Nephron progenitor cell (in vitro differentiated cells): ENCODE measurements at regions not wholly inside any gene's neighbourhood (a gene's known extent, or its start where the extent isn't known, plus 50 kb on each side); places are given as distances from the start of the nearest gene placed in this dataset.

ENCODE experiments used
- DNase-seq: peaks from one replicate; pipeline ENCODE4 v3.0.0; 2021
- H3K27ac Mint-ChIP-seq: 2 replicates; pipeline ENCODE4 v1.8.0; 2021; ENCODE audit warnings: mild to moderate bottlenecking, moderate library complexity, mixed read lengths
- H3K27me3 Mint-ChIP-seq: 2 replicates; pipeline ENCODE4 v1.8.0; 2021; ENCODE audit warnings: mild to moderate bottlenecking, low read depth, mixed read lengths; ENCODE audit not compliant: poor library complexity
- H3K36me3 Mint-ChIP-seq: 2 replicates; pipeline ENCODE4 v1.8.0; 2021; ENCODE audit warnings: low read depth, mixed read lengths
- H3K4me1 Mint-ChIP-seq: 2 replicates; pipeline ENCODE4 v1.8.0; 2021; ENCODE audit warnings: mixed read lengths
- H3K4me3 Mint-ChIP-seq: 2 replicates; pipeline ENCODE4 v1.8.0; 2021; ENCODE audit warnings: mild to moderate bottlenecking, moderate library complexity, mixed read lengths
- H3K9me3 Mint-ChIP-seq: 2 replicates; pipeline ENCODE4 v1.8.0; 2021; ENCODE audit warnings: mild to moderate bottlenecking, moderate library complexity, mixed read lengths
- TF ChIP-seq, protein P1 (sequence below): fragments of 200-600 bp; sonication (generic); IDR thresholded peaks from 2 replicates; pipeline ENCODE4 v1.5.0; 2021; ENCODE audit warnings: antibody characterized with exemption

DNA sequence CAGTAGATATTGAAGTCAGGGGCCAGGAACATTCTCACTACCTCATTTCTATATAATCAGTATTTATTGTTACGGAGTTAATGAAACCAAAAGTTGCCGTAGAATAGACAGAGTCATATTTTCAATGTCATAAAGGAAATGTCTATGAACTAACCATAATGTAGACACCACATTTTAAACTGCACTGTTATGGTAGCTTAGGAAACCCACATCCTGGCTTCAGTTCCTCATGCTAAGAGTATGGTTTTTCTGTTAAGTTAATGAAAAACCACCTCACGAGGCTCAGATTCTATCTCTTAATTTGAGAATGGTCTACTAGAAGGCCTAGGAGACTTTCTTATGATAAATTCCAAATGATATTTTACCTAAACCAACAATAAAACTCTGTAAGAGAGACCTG is 166.5 kb downstream of the TMEM26 start:
- no peak overlapping the region for H3K27ac Mint-ChIP-seq
- no peaks in the 10 kb centered on the region for H3K4me1 Mint-ChIP-seq
- no peaks in the 10 kb centered on the region for H3K36me3 Mint-ChIP-seq
- no peak for DNase-seq
- H3K9me3 Mint-ChIP-seq, result peaks cover 4% of the 10 kb centered on the region
- H3K4me3 Mint-ChIP-seq, result no peak overlapping the region
- no peaks in the 10 kb centered on the region for H3K27me3 Mint-ChIP-seq
- TF ChIP-seq, protein P1, sequence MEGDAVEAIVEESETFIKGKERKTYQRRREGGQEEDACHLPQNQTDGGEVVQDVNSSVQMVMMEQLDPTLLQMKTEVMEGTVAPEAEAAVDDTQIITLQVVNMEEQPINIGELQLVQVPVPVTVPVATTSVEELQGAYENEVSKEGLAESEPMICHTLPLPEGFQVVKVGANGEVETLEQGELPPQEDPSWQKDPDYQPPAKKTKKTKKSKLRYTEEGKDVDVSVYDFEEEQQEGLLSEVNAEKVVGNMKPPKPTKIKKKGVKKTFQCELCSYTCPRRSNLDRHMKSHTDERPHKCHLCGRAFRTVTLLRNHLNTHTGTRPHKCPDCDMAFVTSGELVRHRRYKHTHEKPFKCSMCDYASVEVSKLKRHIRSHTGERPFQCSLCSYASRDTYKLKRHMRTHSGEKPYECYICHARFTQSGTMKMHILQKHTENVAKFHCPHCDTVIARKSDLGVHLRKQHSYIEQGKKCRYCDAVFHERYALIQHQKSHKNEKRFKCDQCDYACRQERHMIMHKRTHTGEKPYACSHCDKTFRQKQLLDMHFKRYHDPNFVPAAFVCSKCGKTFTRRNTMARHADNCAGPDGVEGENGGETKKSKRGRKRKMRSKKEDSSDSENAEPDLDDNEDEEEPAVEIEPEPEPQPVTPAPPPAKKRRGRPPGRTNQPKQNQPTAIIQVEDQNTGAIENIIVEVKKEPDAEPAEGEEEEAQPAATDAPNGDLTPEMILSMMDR, result no peak

DNA sequence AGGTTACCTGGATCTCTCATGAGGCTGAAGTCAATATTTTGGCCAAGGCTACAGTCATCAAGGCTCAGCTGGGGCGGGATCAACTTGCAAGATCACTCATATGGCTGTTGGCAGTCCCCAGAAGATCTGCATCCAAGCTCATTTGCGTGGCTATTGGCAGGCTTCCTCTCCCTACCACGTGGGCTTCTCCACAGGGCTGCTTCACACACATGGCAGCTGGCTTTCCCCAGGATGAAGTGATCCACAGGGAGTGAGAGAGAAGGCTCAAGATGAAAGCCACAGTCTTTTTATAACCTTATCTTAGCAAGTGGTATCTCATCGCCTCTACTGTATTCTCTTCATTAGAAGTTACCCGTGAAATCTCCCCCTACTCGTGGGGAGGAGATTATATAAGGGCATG is 167.4 kb downstream of the TMEM26 start:
- Mint-ChIP-seq H3K4me3 (no peak overlapping the region), H3K4me1 (no peaks in the 10 kb centered on the region), H3K27me3 (no peaks in the 10 kb centered on the region), H3K36me3 (no peaks in the 10 kb centered on the region), H3K27ac (no peak overlapping the region), H3K9me3 (peaks cover 4% of the 10 kb centered on the region)
- DNase-seq, result no peak
- TF ChIP-seq, protein P1, result no peak

DNA sequence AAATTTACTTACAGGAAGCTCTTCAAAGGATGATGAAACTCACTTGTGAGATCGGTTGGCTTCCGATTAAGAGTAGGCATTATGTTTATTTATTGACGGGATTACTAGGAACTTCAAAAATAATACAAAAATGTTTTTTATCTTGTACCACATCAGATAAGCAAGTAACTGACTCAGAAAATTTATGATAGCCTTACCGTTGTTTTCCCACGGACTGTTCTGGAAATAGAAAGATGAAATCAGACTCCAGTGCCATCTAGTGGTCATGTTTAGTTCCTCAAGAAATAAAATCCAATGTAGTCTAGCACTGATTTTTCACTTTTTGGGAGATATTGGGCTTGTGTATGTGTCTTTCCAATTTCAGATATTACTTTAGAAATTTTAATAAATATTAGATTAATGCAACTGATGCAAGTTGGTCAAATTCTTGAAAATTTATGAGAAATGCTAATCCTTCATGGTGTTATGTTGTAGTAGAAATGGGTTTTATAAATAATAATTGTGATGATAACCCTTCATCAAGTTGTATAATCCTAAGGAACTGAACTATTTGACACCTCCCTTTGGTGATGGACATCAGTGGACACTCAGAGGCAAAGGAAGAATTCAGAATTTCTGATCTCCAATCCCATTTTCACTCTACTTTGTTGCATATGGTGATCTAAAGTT is 168.8 kb downstream of the TMEM26 start:
- DNase-seq, result peak; percentile 15
- TF ChIP-seq, protein P1, result peak; percentile 80

DNA sequence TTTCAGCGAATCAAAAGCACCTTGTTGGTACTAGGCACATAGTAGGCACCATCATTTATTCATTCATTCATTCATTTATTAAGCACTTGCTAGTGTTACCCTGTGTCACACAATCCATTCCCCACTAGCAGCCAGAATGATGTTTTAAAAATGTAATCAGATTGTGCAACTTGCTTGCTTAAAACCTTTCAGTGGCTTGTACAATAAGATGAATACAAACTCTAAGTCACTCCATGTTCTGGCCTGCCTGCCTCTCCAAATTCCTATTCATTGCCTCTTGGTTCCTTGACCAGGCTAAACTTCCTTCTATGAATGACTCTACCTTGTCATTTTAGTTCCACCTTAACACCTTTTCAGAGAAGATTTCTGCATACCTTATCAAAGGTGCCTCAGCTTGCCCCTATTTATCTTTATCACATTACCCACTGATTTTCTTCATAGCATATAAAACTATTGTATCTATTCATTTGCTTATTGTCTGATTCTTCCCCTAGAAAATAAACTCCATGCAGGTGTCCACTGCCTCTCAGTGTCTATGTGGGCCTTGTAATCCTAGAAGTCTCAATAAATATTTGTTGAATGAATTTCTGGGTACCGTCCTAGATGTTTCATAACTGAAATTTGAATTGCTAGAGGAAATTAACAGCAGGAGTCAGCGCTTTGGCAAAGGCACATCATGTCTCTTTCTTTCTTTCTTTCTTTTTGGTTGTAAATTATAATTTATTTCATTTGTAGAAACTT is 169.5 kb downstream of the TMEM26 start:
- H3K27ac Mint-ChIP-seq, result no peak overlapping the region
- no peaks in the 10 kb centered on the region for H3K9me3 Mint-ChIP-seq
- no peak for DNase-seq
- H3K4me1 Mint-ChIP-seq, result no peaks in the 10 kb centered on the region
- TF ChIP-seq, protein P1, result no peak
- no peaks in the 10 kb centered on the region for H3K36me3 Mint-ChIP-seq
- no peaks in the 10 kb centered on the region for H3K27me3 Mint-ChIP-seq
- H3K4me3 Mint-ChIP-seq, result no peak overlapping the region

More for the DNA sequence above, 168.8 kb downstream of the TMEM26 start:
- no peaks in the 10 kb centered on the region for H3K4me1 Mint-ChIP-seq
- no peaks in the 10 kb centered on the region for H3K27me3 Mint-ChIP-seq
- H3K9me3 Mint-ChIP-seq, result no peaks in the 10 kb centered on the region
- H3K36me3 Mint-ChIP-seq, result no peaks in the 10 kb centered on the region
- no peak overlapping the region for H3K27ac Mint-ChIP-seq
- no peak overlapping the region for H3K4me3 Mint-ChIP-seq

DNA sequence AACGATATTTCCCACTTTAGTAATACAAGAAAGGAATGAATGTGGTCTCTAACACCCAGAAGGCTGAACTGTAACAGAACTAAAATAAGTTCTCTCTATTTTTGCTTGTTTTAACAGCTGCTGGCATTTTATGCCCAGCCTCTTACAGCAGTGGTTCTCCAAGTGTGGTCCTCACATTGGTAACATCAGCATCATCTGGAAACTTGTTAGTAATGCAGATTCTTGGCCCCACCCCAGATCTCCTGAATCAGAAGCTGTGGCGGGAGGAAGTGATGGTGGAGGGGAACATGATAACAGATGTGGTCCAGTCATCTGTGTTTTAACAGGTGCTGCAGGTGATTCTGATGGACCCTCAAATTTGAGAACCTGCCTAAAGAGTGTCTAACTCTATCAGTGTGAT is 170.1 kb downstream of the TMEM26 start:
- H3K36me3 Mint-ChIP-seq, result no peaks in the 10 kb centered on the region
- DNase-seq, result no peak
- H3K4me3 Mint-ChIP-seq, result no peak overlapping the region
- no peaks in the 10 kb centered on the region for H3K4me1 Mint-ChIP-seq
- no peak overlapping the region for H3K27ac Mint-ChIP-seq
- H3K27me3 Mint-ChIP-seq, result no peaks in the 10 kb centered on the region
- TF ChIP-seq, protein P1, result no peak
- no peaks in the 10 kb centered on the region for H3K9me3 Mint-ChIP-seq

DNA sequence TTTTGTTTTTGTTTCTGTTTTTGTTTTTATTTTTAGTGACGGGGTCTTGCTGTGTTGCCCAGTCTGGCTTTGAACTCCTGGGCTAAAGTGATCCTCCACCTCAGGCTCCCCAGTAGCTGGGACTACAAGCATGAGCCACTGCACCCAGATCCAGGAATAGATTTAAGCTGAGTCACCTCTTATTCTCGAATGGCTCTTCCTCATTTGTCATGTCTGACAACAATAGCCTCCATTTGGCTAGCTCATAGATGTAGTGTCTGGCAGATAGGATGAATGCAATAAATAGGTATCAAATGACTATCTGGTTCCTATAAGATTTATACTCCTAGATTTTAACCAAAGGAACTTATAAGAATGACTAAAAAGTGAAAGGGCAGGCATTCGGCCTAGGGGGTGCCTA is 172.9 kb downstream of the TMEM26 start:
- no peaks in the 10 kb centered on the region for H3K4me1 Mint-ChIP-seq
- no peak overlapping the region for H3K27ac Mint-ChIP-seq
- H3K9me3 Mint-ChIP-seq, result no peaks in the 10 kb centered on the region
- TF ChIP-seq, protein P1, result no peak
- H3K4me3 Mint-ChIP-seq, result no peak overlapping the region
- peaks cover 5% of the 10 kb centered on the region for H3K27me3 Mint-ChIP-seq
- DNase-seq, result no peak
- no peaks in the 10 kb centered on the region for H3K36me3 Mint-ChIP-seq
